ELF-1 (cell line): ENCODE measurements at regions not wholly inside any gene's neighbourhood (a gene's known extent, or its start where the extent isn't known, plus 50 kb on each side); places are given as distances from the start of the nearest gene placed in this dataset.

Experiments used
- DNase-seq: peaks from one replicate; pipeline ENCODE4 v3.0.0-alpha.2; 2016; ENCODE audit warnings: low read depth, low spot score

GRCh38 chr12:127191129-127191528 is 1075.8 kb upstream of the TMEM132C start:
- no peak for DNase-seq

- DNase-seq: no peak
Observed at GRCh38 chr12:127192391-127192790, 1074.6 kb upstream of the TMEM132C start.

DNA sequence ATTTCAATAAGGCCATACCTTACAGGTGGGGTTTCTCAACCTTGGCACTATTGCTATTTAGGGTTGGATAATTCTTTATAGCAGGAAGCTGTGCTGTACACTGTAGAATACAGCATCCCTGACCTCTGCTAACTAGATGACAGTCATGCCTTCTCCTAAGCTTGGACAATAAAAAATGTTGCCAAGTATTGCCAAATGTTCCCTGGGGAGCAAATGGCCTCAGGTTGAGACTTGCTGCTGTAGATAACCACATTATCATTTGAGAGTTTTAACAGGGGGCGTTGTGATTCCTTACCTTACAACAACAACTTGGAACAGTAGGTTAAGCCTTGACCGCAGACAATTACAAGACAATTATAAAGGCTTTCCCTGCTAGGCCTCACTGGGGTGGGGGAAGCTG is 1073.6 kb upstream of the TMEM132C start:
- no peak for DNase-seq

GRCh38 chr12:127194176-127194575 is 1072.8 kb upstream of the TMEM132C start:
- no peak for DNase-seq

- DNase-seq: no peak
Observed at GRCh38 chr12:127205781-127206555, 1061.0 kb upstream of the TMEM132C start.

- no peak for DNase-seq
Observed at GRCh38 chr12:127209318-127209717, 1057.7 kb upstream of the TMEM132C start.

DNA sequence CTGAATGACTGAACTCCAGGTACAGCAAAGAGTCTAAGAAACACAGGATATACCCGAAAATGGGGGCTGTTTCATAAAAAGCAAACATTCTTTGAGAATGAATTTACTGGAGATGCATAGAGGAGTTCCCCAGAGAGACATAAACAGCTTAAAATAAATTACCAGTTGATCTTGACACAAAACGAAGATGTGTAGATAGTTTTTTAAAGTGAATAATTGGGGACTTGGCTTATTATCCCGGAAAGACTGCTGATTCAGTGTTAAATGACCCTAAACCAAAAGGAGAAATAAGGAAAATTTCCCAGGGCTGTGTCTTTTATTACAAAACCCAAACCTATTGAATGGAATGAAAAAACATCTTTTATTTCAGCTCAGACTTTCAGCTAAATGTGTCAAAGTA is 1052.8 kb upstream of the TMEM132C start:
- DNase-seq: no peak

GRCh38 chr12:127223011-127223410 is 1044.0 kb upstream of the TMEM132C start:
- no peak for DNase-seq

GRCh38 chr12:127223731-127224130 is 1043.2 kb upstream of the TMEM132C start:
- DNase-seq: no peak

- no peak for DNase-seq
Observed at GRCh38 chr12:127230843-127231260, 1036.1 kb upstream of the TMEM132C start.

GRCh38 chr12:127231371-127231770 is 1035.6 kb upstream of the TMEM132C start:
- DNase-seq: no peak

DNA sequence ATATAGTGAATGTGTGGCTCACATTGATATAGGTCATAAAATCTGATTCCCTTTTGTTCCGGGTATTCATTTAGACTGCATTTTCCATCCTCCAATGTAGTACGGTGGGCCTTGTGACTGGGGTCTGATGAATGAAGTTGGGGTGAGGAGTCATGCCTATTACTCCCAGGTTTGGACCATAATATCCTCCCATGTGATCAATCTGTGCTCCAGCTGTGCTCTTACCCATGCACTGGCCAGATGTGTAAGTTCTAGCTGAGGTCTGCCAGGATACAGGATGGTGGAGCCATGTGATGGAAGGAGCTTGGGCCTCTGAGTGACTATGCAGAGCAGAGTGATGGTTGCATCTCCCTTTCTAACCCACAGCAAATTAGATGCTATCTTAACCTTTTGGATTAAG is 1034.0 kb upstream of the TMEM132C start:
- no peak for DNase-seq

DNA sequence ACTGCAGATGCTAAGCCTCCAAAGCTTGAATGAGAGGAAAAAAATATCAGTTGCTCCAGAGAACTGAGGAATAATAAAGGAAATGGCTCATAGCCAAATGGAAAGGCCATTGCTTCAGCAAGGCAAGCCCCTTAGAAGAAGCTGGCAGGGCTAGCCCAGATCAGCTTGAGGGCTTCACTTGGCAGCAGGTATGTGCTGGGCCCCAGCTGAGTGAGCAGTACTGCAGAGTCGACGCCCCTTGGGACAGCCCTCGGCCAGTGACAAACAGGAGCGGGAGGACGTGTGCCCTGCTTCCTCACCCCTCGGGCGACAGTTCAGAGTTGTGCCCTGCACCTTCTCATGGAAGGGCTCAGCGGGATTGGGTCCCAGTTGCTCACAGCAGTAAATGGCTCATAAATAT is 1031.2 kb upstream of the TMEM132C start:
- DNase-seq: no peak

GRCh38 chr12:127236491-127236890 is 1030.5 kb upstream of the TMEM132C start:
- DNase-seq: no peak

GRCh38 chr12:127237151-127237550 is 1029.8 kb upstream of the TMEM132C start:
- DNase-seq: no peak

DNA sequence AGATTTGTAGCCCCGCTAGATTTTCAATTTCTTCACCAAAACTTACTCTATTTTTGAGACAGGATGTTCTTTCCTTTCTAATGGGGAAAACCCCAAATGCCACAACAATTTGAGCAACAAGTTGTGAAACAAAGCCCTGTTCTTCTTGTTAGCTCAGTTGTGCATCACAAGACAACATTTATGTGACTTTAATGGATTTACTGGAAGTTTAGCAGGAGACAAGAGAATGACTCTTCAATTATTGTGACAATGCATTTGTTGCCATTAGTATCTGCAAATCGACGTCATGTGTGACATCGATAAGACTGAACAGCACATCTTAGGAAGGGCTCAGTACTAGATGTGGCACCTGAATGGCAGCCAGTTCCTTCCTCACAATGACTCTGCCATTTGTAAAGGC is 1028.9 kb upstream of the TMEM132C start:
- DNase-seq: no peak

GRCh38 chr12:127239781-127240180 is 1027.2 kb upstream of the TMEM132C start:
- no peak for DNase-seq

- DNase-seq: no peak
Observed at GRCh38 chr12:127240249-127240929, 1026.6 kb upstream of the TMEM132C start.

DNA sequence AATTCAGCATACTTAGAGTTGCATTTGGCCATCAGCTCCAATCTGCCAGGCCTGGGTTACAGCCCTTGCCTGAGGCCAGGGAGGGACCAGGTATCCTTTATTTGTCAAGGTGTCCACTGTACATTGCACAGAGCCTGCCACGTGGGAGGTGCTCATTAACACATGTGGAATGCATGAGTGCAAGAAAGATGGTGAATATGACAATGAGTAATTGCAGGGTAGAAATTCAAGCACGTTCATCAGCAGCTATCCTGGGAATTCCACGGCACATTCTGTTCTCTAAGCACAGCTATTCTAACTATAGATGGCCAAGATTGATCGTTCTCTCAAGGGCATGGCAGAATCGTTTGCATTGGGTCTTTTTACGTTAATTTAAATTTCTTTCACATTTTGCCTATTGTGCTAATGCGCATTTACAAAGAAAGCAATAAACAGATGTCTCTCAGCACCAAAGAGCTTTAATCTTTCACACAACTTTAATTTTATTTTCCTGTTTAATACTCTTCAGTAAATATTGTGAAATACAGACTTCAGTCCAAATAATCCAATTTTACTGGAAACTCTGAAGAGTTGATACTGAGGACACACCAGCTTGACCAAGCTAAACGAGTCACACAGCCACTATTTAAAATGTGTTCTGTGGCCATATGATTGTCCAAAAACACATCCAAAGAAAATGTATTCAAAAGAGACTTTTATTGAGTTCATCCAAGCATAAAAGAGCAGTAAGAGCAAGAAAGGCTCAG is 1025.7 kb upstream of the TMEM132C start:
- DNase-seq: no peak

GRCh38 chr12:127245009-127245408 is 1022.0 kb upstream of the TMEM132C start:
- no peak for DNase-seq

DNA sequence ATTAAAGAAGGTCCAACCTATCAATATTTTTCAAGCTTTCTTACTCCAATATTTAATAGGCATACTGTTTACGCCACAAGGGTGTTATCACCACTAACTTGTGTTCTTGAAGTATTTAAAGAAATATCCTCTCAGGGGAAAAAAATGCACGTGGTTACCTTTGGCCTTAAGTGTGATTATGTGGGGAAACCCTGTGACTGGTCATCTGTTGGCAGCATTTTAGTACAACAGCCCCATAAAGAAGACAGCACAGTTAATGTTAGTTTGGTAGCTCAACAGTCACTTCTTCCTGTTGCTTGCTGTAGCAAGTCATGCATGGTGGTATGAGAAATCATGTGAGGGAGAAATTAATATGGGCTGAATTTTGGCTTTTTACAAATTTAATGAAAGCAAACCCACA is 1021.5 kb upstream of the TMEM132C start:
- no peak for DNase-seq

- no peak for DNase-seq
Observed at GRCh38 chr12:127247937-127248336, 1019.0 kb upstream of the TMEM132C start.

DNA sequence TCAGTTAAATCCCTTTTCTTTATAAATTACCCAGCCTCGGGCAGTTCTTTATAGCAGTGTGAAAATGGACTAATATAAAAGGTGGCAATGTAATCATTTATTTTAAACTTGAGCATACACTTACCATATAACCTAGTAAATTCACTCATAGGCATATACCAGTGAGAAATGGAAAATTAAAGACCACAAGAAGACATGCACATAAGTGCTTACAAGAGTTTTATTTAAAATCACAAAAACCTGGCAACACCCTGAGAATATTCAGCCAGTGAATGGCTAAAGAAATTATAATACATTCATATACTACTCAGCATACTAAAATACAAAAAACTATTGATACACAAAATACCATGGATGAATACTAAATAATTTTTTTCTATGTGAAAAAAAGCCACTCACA is 1017.5 kb upstream of the TMEM132C start:
- no peak for DNase-seq
